Esophagus (tissue), 2 donors: ENCODE measurements at regions not wholly inside any gene's neighbourhood (a gene's known extent, or its start where the extent isn't known, plus 50 kb on each side); places are given as distances from the start of the nearest gene placed in this dataset.
A peak's percentile ranks its signal among the peaks of the same experiment; 100 is the strongest.
"Not testable (repeated sequence)": the region's sequence is repeated elsewhere in the genome, so short reads cannot be mapped to it uniquely, and the experiment has no call there.

ENCODE experiments used
- H3K27ac ChIP-seq, 2 donors: one replicate each; pipeline ENCODE4 v1.5.1; 2013; ENCODE audit warnings: low read depth in 2 of 2, mild to moderate bottlenecking in 2 of 2, inconsistent platforms in 1 of 2, low read length in 1 of 2, moderate library complexity in 1 of 2
- H3K27me3 ChIP-seq, 2 donors: one replicate each; pipeline ENCODE4 v1.6.1; 2013; ENCODE audit warnings: low read length in 2 of 2, control low read depth in 1 of 2, mild to moderate bottlenecking in 1 of 2; ENCODE audit not compliant: insufficient read depth in 2 of 2, control insufficient read depth in 1 of 2
- H3K36me3 ChIP-seq, 2 donors: one replicate each; pipeline ENCODE4 v1.6.1; 2013; ENCODE audit warnings: low read length in 1 of 2; ENCODE audit not compliant: control insufficient read depth in 2 of 2, insufficient read depth in 2 of 2
- H3K4me1 ChIP-seq, 2 donors: one replicate each; pipeline ENCODE4 v1.6.1; 2013; ENCODE audit warnings: low read length in 1 of 2; ENCODE audit not compliant: control insufficient read depth in 2 of 2, insufficient read depth in 2 of 2
- H3K4me3 ChIP-seq, 2 donors: one replicate each; pipeline ENCODE4 v1.5.1; 2013; ENCODE audit warnings: low read length in 2 of 2, mild to moderate bottlenecking in 2 of 2, low read depth in 1 of 2, moderate library complexity in 1 of 2
- H3K9me3 ChIP-seq, 2 donors: one replicate each; pipeline ENCODE4 v1.6.1; 2013; ENCODE audit warnings: mild to moderate bottlenecking in 2 of 2, low read depth in 1 of 2, low read length in 1 of 2, moderate library complexity in 1 of 2; ENCODE audit not compliant: control insufficient read depth in 2 of 2, insufficient read depth in 1 of 2
- WGBS, 2 donors: extraction: QIAGEN DNeasy Blood & Tissue Kit; methylation state at CpG; one replicate each; pipeline ENCODE4 v1.1.7; 2013; 5-methylcytosine and 5-hydroxymethylcytosine counted together
- donor health status: healthy with polysubstance abuse.
- donor health status: Bipolar disorder and iron deficiency.

DNA sequence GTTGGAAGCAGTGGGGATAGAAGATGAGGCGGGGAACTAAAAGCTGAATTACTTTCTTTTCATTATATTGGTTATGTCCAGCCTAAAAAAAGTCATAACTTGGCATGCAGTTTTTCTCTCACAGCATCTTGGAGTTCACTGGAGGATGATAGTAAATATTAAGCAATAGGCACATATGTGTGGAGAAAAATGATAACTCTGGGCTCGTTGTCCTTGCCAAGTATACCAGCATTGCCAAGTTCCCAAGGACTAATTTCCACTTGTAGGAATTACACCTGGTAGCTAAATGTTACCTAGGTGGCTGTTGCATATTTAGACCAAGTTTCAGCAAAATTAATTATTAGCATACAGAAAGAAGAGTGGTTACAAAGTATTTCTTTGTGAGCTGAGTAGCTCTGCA lies 1007.6 kb downstream of the ANKRD7 start:
- H3K9me3 ChIP-seq, result no peaks in the 10 kb centered on the region
- no peak overlapping the region for H3K4me3 ChIP-seq
- no peaks in the 10 kb centered on the region for H3K36me3 ChIP-seq
- H3K4me1 ChIP-seq, result no peaks in the 10 kb centered on the region
- 52 to 56% methylated on average over 2 of the region's 2 CpGs for WGBS, 2 donors
- H3K27me3 ChIP-seq, result no peaks in the 10 kb centered on the region
- H3K27ac ChIP-seq, result no peak overlapping the region

DNA sequence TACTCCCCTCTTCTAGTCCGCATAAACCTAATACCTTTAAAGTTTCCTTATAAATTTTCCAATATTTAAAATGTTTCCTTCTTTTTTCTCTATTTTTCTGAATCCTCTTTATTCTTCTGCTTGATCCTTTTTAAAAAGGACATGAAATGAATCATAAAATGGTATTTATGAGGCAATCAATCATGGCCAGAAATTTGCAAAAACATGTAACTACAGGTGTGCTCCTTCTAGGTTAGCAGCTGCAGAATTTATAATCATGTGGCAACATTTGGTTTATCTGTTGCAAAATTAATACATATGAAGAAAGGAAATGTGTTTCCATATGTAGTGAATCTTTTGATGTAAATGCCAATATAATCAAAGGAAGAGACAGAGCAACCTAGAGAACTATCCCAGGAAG lies 1008.5 kb downstream of the ANKRD7 start:
- Histone ChIP-seq H3K9me3 (no peaks in the 10 kb centered on the region), H3K27ac (no peak overlapping the region), H3K4me1 (no peaks in the 10 kb centered on the region), H3K36me3 (no peaks in the 10 kb centered on the region), H3K4me3 (no peak overlapping the region), H3K27me3 (no peaks in the 10 kb centered on the region)
- 66 to 67% methylated on average over 1 of the region's 1 CpG for WGBS, 2 donors

DNA sequence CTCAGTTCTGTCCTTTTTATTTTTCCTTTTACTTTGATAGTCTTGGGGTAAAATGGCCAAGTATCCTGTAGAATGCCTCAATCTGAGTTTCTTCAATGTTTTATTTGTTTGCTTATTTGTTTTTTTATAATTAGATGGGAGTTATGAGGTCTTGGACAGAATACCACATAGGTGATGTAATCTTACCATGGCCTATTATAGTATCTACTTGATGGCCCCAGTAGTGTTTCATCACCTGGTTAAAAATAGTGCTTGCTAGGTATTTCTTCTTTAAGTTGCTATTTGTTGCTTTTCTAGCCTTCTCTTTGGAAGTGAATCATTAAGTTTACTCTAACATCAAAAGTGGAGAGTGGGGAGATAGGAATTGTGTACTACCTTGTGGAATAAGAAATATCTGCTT lies 1020.0 kb upstream of the KCND2 start:
- Histone ChIP-seq H3K4me1 (no peaks in the 10 kb centered on the region), H3K27ac (no peak overlapping the region)

DNA sequence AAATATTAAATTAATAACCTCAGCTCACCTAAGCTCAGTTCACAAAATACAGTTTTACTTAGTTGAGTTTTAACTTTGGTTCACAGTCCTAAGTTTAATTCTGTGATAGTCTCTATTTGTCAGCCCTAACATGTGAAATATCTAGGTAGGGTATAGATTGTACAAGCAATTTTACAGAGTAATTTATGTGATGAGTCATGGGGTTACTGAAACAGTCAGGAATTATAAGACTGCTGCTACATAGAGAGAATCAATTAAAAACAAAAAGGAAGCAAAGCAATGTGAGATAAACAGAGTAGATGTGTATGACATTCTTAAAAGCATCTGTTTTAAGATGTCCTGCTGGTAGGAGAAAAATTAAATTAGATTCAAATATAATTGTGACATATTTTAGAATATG lies 1018.2 kb upstream of the KCND2 start:
- H3K4me1 ChIP-seq, result no peaks in the 10 kb centered on the region
- no peaks in the 10 kb centered on the region for H3K36me3 ChIP-seq

More for the DNA sequence above, 1020.0 kb upstream of the KCND2 start:
- Histone ChIP-seq H3K36me3 (no peaks in the 10 kb centered on the region), H3K9me3 (no peaks in the 10 kb centered on the region), H3K27me3 (no peaks in the 10 kb centered on the region), H3K4me3 (no peak overlapping the region)

DNA sequence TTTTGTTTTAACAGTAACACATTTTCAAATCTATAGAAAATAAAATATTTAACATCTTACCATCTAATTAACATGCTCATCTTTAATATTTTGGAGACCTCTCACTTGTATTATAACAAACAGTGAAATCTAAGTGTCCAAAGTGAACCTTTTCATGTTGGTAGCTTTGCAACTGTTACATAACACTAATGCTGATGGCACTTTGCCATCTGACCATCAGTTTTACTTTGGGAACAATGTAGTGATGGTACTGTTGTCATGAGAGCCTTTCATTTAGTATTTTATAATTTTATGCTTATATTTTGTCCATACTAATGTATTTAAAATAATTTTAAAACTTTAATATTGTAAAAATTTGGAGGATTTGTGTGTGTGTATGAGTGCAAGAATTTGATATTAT lies 1017.0 kb upstream of the KCND2 start:
- Histone ChIP-seq H3K36me3 (no peaks in the 10 kb centered on the region), H3K4me3 (no peak overlapping the region), H3K4me1 (no peaks in the 10 kb centered on the region), H3K27ac (no peak overlapping the region), H3K27me3 (no peaks in the 10 kb centered on the region), H3K9me3 (no peaks in the 10 kb centered on the region)

More for the DNA sequence above, 1018.2 kb upstream of the KCND2 start:
- no peaks in the 10 kb centered on the region for H3K9me3 ChIP-seq
- no peak overlapping the region for H3K4me3 ChIP-seq
- H3K27me3 ChIP-seq, result no peaks in the 10 kb centered on the region
- no peak overlapping the region for H3K27ac ChIP-seq

DNA sequence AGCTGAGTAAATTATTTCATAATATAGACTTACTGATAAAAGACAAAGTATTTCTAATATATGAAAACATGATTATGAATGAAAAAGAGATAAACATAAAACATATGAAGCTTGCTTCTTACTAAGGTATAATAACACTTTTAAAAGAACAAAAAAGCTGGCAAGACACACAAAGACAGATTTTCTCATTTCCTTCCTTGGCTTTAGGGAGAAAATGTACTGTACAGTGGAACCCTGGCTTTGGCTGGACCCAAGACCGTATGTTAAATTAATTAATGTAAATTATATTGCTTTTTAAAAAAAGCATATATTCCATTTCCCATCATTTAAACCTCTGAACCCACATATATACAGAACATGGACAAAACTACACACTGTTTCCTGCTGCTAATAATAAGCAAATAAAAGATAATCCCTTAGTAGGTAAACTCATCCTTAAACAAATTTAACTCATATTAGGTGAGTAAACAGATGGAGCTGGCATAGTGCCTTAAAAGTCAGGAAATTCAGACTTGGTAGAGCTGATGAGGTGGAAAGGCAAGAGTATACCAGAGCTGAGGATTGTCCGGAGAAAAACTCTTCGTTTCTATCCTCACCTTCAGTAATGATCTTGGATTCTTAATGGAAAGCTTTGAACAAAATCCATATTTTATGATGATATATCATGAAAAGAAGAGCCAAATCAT lies 1016.4 kb upstream of the KCND2 start:
- 47 to 59% methylated on average over 3 of the region's 3 CpGs for WGBS, 2 donors
- Histone ChIP-seq H3K27ac (no peak overlapping the region), H3K36me3 (no peaks in the 10 kb centered on the region), H3K27me3 (no peaks in the 10 kb centered on the region), H3K4me3 (no peak overlapping the region), H3K9me3 (no peaks in the 10 kb centered on the region), H3K4me1 (no peaks in the 10 kb centered on the region)

DNA sequence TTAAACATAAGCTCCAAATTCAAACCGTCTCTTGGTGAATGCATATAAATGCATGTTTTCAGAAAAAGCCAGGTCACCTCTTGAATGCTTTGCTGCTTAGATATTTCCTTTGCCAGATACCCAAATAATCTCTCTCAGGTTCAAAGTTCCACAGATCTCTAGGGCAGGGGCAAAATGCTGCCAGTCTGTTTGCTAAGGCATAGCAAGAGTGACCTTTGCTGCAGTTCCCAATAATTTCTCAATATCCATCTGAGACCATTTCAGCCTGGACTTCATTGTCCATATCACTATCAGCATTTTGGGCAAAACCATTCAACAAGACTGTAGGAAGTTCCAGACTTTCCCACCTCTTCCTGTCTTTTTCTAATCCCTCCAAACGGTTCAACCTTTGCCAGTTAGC lies 1006.2 kb upstream of the KCND2 start:
- not testable (repeated sequence) for H3K9me3 ChIP-seq, H3K27ac ChIP-seq, H3K4me1 ChIP-seq, H3K36me3 ChIP-seq, H3K4me3 ChIP-seq, H3K27me3 ChIP-seq
- 59 to 72% methylated on average over 2 of the region's 2 CpGs for WGBS, 2 donors

DNA sequence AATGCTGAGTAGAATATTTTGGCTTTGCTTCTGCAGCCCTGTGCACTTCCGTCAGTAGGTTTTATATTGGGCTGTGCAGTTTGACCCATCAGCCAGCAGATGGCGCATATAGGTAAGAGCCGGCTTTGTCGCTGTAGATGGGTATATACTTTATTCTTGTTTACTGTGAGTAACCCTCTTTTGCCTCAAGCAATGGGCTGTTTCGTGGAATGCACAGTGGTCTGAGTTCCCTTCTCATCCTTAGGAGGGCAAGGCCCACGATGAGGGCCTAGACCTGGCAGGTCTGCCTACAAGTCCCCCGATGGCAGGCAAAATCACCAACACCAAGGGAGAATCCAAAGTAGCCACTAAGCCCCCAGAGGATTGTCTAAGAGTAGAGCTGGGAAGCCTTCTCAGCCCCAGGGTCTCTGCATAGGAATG lies 1002.9 kb upstream of the KCND2 start:
- H3K9me3 ChIP-seq, result peaks cover 0 to 3% of the 10 kb centered on the region in 2 donors
- 20 to 22% methylated on average over 7 of the region's 7 CpGs for WGBS, 2 donors
- no peaks in the 10 kb centered on the region for H3K27me3 ChIP-seq
- peak overlapping the region in 1 of 2 donors; percentile 79 for H3K27ac ChIP-seq
- H3K4me3 ChIP-seq, result no peak overlapping the region
- no peaks in the 10 kb centered on the region for H3K36me3 ChIP-seq
- H3K4me1 ChIP-seq, result no peaks in the 10 kb centered on the region

DNA sequence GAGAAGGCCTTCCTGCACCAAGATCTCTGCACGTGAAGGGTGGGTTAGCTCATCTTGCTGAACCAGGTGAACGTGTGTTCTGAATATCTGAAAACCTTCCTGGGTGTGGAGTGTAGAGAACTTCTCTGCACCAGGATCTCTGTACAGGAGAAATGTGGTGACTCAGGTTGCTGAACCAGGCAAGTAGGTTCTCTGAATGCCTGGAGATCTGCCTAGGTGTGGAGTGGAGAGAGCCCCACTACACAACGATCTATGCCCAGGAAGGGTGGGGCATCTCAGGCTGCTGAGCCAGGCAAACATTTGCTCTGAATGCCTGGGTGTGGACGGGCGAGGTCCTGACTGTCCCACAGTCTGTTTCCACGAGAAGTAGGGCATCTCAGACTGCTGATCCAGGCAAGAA lies 1002.3 kb upstream of the KCND2 start:
- Histone ChIP-seq H3K9me3 (peaks cover 0 to 3% of the 10 kb centered on the region in 2 donors), H3K36me3 (no peaks in the 10 kb centered on the region), H3K27ac (peak overlapping the region; percentile 5 to 90), H3K4me1 (no peaks in the 10 kb centered on the region), H3K27me3 (no peaks in the 10 kb centered on the region), H3K4me3 (no peak overlapping the region)
- 56 to 59% methylated on average over 6 of the region's 6 CpGs for WGBS, 2 donors

DNA sequence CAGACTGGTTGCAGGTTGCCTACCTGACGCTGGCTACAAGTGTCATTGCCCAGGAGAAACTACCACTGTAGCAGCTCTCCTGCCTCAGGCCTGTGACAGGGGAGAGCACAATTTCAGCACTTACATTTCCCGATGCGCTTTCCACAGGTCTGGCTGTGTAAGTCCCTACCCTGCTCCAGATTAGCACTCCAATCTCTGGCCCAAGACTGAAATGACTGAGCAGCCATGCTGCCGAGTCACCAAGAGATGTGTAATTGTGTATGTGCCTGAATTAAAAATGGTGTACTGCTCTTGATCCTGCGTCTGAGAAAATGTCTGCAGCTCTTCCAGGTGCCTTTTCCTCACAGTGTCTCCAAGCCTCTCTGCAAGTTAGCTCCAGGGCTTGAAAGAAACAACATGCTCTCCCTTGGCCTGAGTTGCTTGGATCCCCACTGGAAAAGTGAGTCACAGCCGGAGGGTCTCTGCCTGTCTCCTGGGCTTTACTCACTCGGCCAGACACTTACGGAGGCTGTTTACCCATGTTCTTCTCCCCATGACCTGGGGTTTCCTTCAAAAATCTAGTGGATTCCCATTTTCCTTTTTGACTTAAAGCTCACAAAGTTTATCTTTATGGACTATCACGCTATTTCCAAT lies 1001.7 kb upstream of the KCND2 start:
- Histone ChIP-seq H3K4me3 (no peak overlapping the region), H3K4me1 (no peaks in the 10 kb centered on the region), H3K9me3 (no peaks in the 10 kb centered on the region), H3K27me3 (no peaks in the 10 kb centered on the region), H3K36me3 (no peaks in the 10 kb centered on the region), H3K27ac (peak overlapping the region; percentile 5 to 90)
- WGBS, 2 donors, result 77 to 79% methylated on average over 9 of the region's 9 CpGs
